Activated CD8-positive, alpha-beta T cell treated with anti-CD3 and anti-CD28 coated beads for 36 hours (primary cell): ENCODE measurements at regions not wholly inside any gene's neighbourhood (a gene's known extent, or its start where the extent isn't known, plus 50 kb on each side); places are given as distances from the start of the nearest gene placed in this dataset.
"Not testable (repeated sequence)": the region's sequence is repeated elsewhere in the genome, so short reads cannot be mapped to it uniquely, and the experiment has no call there.

ENCODE experiments used
- ATAC-seq: fragments of 200-7000 bp; cut with Tn5 transposase; one replicate; pipeline ENCODE4 v1.10.0; 2021; ENCODE audit warnings: mild to moderate bottlenecking, moderate library complexity
- CTCF ChIA-PET: fragments of 350-600 bp; sonication (Branson Sonifier 250); formaldehyde crosslinking; loops from one replicate; lab custom pipeline; 2021; ENCODE audit warnings: antibody characterized with exemption; lab: Charles Lee
- POLR2A ChIA-PET: fragments of 350-600 bp; sonication (Branson Sonifier 250); formaldehyde crosslinking; loops from one replicate; lab custom pipeline; 2021; ENCODE audit warnings: antibody characterized with exemption; lab: Charles Lee
- DNase-seq: peaks from one replicate; pipeline ENCODE4 v3.0.0-alpha.2; 2020
- H3K27ac Mint-ChIP-seq: one replicate; pipeline ENCODE4 v1.8.0; 2021; ENCODE audit warnings: mild to moderate bottlenecking, mixed read lengths
- H3K27me3 Mint-ChIP-seq: one replicate; pipeline ENCODE4 v1.8.0; 2021; ENCODE audit warnings: mixed read lengths
- H3K36me3 Mint-ChIP-seq: one replicate; pipeline ENCODE4 v1.8.0; 2021; ENCODE audit warnings: low read depth, mixed read lengths
- H3K4me1 Mint-ChIP-seq: one replicate; pipeline ENCODE4 v1.8.0; 2021; ENCODE audit warnings: low read depth, mixed read lengths
- H3K4me3 Mint-ChIP-seq: one replicate; pipeline ENCODE4 v1.8.0; 2021; ENCODE audit warnings: mild to moderate bottlenecking, moderate library complexity, mixed read lengths
- H3K9me3 Mint-ChIP-seq: one replicate; pipeline ENCODE4 v1.8.0; 2021; ENCODE audit warnings: mixed read lengths
- CTCF ChIP-seq: fragments of 200-600 bp; IDR thresholded peaks from one replicate; pipeline ENCODE4 v1.8.0; 2022; ENCODE audit warnings: antibody characterized with exemption, mild to moderate bottlenecking
- intact Hi-C: fragments of 100-400 bp; cut with micrococcal nuclease; formaldehyde crosslinking; loops from one replicate; pipeline ENCODE4 v1.10.0; 2022

DNA sequence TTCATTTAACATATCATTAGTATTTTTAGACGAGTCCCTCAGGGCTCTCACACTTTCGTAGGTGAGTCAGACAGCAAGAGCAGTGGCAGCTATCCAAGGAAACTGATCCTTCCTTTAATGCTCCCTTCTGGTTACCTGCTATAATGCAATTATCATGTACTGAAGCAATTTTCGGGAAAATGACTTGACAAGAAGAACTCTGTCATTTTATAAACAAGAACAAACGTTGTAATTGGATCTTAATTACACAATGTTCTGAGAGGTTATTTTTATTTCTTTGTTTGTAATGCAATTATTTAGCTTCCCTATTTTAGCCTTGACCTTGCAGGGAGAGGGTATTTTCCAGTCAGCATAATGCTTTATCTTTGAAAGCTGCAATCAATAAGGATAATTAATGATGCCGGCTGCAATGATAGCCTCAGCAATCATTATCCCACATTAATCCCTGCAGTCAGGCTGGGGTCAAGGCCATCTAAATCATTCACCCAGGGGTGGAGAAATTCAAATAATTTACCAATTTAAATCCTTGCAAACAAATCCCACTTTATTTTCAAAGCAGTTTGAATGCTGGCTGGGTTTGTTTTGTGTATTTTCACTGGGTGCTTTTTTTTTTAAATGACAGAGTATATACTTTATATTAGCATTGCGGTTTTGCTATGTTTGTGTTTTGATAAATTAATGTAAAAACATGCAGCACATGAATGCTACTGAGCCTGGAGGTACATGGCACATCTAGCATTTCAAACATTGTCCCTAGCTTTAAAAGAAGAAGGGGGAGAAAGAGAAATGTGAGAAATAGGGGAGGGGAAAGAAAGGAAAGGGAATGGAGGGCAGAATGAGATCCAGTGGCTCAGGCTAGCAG lies 249.9 kb downstream of the SHOX2 start:
- Mint-ChIP-seq H3K4me3 (no peak overlapping the region), H3K36me3 (no peaks in the 10 kb centered on the region), H3K27ac (no peak overlapping the region), H3K4me1 (no peaks in the 10 kb centered on the region), H3K27me3 (no peaks in the 10 kb centered on the region), H3K9me3 (no peaks in the 10 kb centered on the region)
- CTCF ChIA-PET: interaction anchor here (0.7 to 1.7 kb wide), 2 partner anchors 9 to 54 kb away, joined by 3 to 9 read pairs; no protein-coding TSS in a partner anchor
- intact Hi-C loops: no loop called here
- POLR2A ChIA-PET: interaction anchor here (0.6 kb wide), 1 partner anchor 71 kb away, joined by 3 read pairs; no protein-coding TSS in a partner anchor
- ATAC-seq: no peak
- no peak for TF ChIP-seq CTCF
- no peak for DNase-seq

DNA sequence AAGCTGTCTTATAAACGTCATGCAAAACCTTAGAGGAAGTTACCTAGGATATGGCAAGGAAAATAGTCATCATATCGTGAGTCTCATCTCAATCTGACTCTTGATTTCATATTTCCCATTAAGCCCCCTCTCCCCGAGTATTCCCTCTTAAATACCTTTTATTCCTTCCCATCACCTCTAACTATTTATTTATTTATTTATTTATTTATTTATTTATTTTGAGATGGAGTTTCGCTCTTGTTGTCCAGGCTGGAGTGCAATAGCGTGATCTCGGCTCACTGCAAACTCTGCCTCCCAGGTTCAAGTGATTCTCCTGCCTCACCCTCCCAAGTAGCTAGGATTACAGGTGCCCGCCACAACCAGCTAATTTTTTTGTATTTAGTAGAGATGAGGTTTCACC lies 260.4 kb downstream of the SHOX2 start:
- H3K4me1 Mint-ChIP-seq, H3K36me3 Mint-ChIP-seq, H3K4me3 Mint-ChIP-seq, intact Hi-C loops, H3K27ac Mint-ChIP-seq, H3K9me3 Mint-ChIP-seq, ATAC-seq, CTCF ChIA-PET, DNase-seq, H3K27me3 Mint-ChIP-seq: not testable (repeated sequence)
- POLR2A ChIA-PET: interaction anchor here (0.6 kb wide), 1 partner anchor 222 kb away, joined by 3 read pairs; no protein-coding TSS in a partner anchor

DNA sequence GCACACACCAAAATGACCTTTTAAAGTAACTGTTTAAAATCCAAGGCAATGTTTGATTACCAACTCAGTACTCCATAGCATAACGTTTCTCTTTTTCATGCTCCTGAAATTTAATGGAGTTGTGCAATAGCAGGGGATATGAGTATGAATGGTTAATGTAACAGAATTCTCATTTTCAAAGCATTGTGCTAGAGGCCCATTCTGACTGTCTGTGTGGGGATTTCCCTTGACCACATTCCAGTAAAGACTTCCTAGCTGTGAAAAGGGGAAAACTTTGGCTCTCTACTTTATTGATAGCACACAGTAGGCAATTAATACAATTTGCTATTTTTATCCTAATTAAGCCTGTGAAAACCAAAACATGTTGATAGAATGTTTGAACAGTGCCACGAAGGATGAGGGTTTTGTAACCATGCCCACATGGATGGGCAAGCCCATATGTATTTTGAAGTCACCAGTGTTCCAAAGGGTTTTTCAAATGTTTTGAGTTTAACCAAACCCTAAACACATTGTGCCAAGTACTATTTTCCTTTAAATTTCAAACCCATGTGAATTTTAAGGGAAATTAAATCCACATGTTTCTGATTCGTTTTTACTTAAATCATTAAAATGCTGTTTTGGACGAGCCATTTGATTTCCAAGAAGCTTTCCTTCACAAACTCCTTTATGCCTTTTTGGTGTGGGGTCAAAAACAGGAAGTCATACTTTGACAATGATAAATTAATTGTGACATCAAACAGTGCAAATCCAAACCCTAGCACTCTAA lies 261.2 kb downstream of the SHOX2 start:
- TF ChIP-seq CTCF: no peak
- H3K9me3 Mint-ChIP-seq: no peaks in the 10 kb centered on the region
- no peaks in the 10 kb centered on the region for H3K36me3 Mint-ChIP-seq
- DNase-seq (no peak), ATAC-seq (no peak)
- POLR2A ChIA-PET: interaction anchor here (0.6 kb wide), 1 partner anchor 221 kb away, joined by 3 read pairs; no protein-coding TSS in a partner anchor
- intact Hi-C loops: no loop called here
- H3K27me3 Mint-ChIP-seq: no peaks in the 10 kb centered on the region
- CTCF ChIA-PET: no interaction called here
- no peak overlapping the region for H3K27ac Mint-ChIP-seq
- no peaks in the 10 kb centered on the region for H3K4me1 Mint-ChIP-seq
- no peak overlapping the region for H3K4me3 Mint-ChIP-seq

DNA sequence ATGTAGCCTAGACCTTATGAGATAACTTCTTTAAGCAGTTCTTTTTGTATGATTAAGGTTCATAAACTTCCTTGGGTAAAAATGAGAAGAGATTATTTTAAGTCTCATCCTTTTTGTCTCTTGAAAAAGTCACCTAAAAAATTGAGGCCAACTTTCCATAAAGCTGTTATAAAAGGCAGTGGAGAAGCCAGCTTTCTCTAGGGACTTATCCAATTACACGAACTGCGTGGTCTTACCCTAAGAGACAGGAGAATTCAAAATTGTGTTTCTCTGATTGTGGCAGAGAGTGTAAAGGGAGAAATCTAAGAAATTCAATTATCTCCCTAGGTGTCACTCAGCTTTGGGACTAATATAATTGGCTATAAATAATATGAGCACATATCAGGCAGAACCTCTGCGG lies 262.0 kb downstream of the SHOX2 start:
- H3K36me3 Mint-ChIP-seq: no peaks in the 10 kb centered on the region
- ChIA-PET POLR2A (no interaction called here), CTCF (no interaction called here)
- no peaks in the 10 kb centered on the region for H3K9me3 Mint-ChIP-seq
- no peaks in the 10 kb centered on the region for H3K4me1 Mint-ChIP-seq
- no peaks in the 10 kb centered on the region for H3K27me3 Mint-ChIP-seq
- ATAC-seq (no peak), DNase-seq (no peak)
- intact Hi-C loops: no loop called here
- no peak overlapping the region for H3K4me3 Mint-ChIP-seq
- no peak for TF ChIP-seq CTCF
- no peak overlapping the region for H3K27ac Mint-ChIP-seq

- intact Hi-C loops: no loop called here
- ChIA-PET CTCF (no interaction called here), POLR2A (no interaction called here)
Measured at GRCh38 chr3:157841029-157841428, 265.2 kb downstream of the SHOX2 start.

More at GRCh38 chr3:157841029-157841428, 265.2 kb downstream of the SHOX2 start:
- H3K36me3 Mint-ChIP-seq: no peaks in the 10 kb centered on the region
- no peak overlapping the region for H3K4me3 Mint-ChIP-seq
- no peaks in the 10 kb centered on the region for H3K27me3 Mint-ChIP-seq
- DNase-seq: no peak
- TF ChIP-seq CTCF: no peak
- no peaks in the 10 kb centered on the region for H3K4me1 Mint-ChIP-seq
- H3K27ac Mint-ChIP-seq: no peak overlapping the region
- no peak for ATAC-seq
- H3K9me3 Mint-ChIP-seq: no peaks in the 10 kb centered on the region
